Naive B cell (primary cell): ENCODE measurements at regions not wholly inside any gene's neighbourhood (a gene's known extent, or its start where the extent isn't known, plus 50 kb on each side); places are given as distances from the start of the nearest gene placed in this dataset.

Experiments used
- ATAC-seq, 2 donors: fragments of 150-1000 bp; cut with Tn5 transposase; 2 replicates each; pipeline ENCODE4 v1.10.0; 2021; ENCODE audit warnings: low read depth in 2 of 2, mild to moderate bottlenecking in 2 of 2, moderate library complexity in 2 of 2
- DNase-seq: peaks from one replicate; pipeline ENCODE4 v3.0.0; 2022
- H3K27ac Mint-ChIP-seq, 6 donors: one replicate each; pipeline ENCODE4 v1.8.0; 2020 to 2022; ENCODE audit warnings: mild to moderate bottlenecking in 6 of 6, mixed read lengths in 6 of 6, moderate library complexity in 5 of 6, inconsistent platforms in 2 of 6
- H3K27me3 Mint-ChIP-seq, 3 donors: one replicate each; pipeline ENCODE4 v1.8.0; 2021 to 2022; ENCODE audit warnings: mixed read lengths in 3 of 3, mild to moderate bottlenecking in 1 of 3
- H3K36me3 Mint-ChIP-seq, 2 donors: one replicate each; pipeline ENCODE4 v1.8.0; 2020 to 2022; ENCODE audit warnings: mixed read lengths in 2 of 2, inconsistent platforms in 1 of 2, mild to moderate bottlenecking in 1 of 2
- H3K4me1 Mint-ChIP-seq, 3 donors: one replicate each; pipeline ENCODE4 v1.8.0; 2020 to 2022; ENCODE audit warnings: mixed read lengths in 3 of 3, inconsistent platforms in 1 of 3, mild to moderate bottlenecking in 1 of 3, moderate library complexity in 1 of 3
- H3K4me3 Mint-ChIP-seq, 8 donors: one replicate each; pipeline ENCODE4 v1.8.0; 2020 to 2022; ENCODE audit warnings: mild to moderate bottlenecking in 8 of 8, mixed read lengths in 8 of 8, moderate library complexity in 8 of 8, inconsistent platforms in 2 of 8
- H3K9me3 Mint-ChIP-seq, 7 donors: one replicate each; pipeline ENCODE4 v1.8.0; 2020 to 2022; ENCODE audit warnings: mixed read lengths in 7 of 7, mild to moderate bottlenecking in 5 of 7, inconsistent platforms in 2 of 7, moderate library complexity in 1 of 7

DNA sequence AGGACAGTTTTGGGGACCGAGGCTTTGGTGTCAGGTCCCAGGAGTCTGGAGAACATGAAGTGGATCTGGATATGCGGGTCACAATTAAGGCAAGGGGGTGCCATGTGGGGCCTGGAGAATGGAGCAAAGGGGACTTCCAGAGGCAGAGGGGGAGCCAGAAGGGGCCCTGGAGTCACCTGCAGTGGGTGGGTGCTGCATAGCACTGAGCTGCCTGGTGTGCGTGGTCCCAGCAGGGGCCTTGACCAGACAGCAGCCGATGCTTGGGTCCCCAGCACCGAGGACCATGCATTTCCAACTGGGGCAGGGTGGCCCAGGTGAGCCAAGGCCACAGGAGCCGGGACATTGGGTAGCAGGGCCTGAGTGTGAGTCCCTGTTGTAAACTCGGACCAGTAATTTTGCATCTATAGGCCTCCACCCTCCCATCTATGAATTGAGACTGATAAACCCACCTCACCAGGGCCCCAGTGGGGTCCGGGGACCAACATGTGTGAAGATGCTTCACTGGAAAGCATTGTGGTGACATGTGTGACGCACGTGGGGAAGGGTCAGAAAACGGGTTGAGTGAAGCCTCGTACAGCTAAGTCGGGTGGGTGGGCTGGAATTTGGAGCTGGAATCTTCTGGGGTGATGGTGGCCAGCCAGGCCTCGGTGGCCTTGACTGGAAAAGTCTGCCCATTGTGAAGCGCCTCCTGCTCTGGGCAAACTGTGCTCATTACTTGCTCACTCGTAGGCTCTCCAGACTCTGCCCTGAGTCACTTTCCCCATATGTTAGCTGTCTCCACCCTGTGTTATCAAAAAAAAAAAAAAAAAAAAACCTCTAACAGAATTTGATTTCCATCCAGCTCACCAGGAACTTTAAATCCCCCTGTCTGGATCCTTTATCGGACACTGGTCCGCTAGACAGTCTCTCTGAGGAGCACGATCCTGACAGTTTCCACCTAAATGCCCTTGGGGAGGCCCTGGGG, 90.5 kb upstream of the ZNF469 start:
- Mint-ChIP-seq H3K4me1 (no peaks in the 10 kb centered on the region), H3K27ac (no peak overlapping the region), H3K36me3 (peaks cover under 1 to 2% of the 10 kb centered on the region in 2 donors), H3K9me3 (peaks cover 0 to 8% (median 2%) of the 10 kb centered on the region in 7 donors), H3K4me3 (no peak overlapping the region), H3K27me3 (peaks cover 9 to 16% (median 12%) of the 10 kb centered on the region in 3 donors)
- no peak for DNase-seq
- no peak for ATAC-seq

DNA sequence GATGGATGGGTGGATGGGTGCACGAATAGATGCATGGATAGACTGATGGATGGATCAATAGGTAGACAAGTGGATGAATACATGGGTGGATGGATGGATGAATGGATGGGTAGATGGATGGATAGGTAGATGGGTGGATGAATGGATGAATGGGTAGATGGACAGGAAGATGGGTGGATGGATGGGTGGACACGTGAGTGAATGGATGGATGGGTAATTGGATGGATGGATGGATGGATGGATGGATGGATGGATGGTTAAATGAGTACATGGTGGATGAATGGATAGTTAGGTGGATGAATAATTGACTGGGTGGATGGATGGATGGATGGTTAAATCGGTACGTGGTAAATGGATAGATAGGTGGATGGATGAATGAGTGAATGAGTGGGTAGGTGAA, 89.7 kb upstream of the ZNF469 start:
- peak overlapping the region in 1 of 6 donors; percentile 18 for H3K27ac Mint-ChIP-seq
- no peaks in the 10 kb centered on the region for H3K36me3 Mint-ChIP-seq
- peaks cover 9 to 24% (median 19%) of the 10 kb centered on the region in 3 donors for H3K27me3 Mint-ChIP-seq
- ATAC-seq (no peak), DNase-seq (no peak)
- no peaks in the 10 kb centered on the region for H3K4me1 Mint-ChIP-seq
- peaks cover 0 to 8% (median 2%) of the 10 kb centered on the region in 7 donors for H3K9me3 Mint-ChIP-seq
- peak overlapping the region in 2 of 8 donors; percentile 30 to 47 for H3K4me3 Mint-ChIP-seq

DNA sequence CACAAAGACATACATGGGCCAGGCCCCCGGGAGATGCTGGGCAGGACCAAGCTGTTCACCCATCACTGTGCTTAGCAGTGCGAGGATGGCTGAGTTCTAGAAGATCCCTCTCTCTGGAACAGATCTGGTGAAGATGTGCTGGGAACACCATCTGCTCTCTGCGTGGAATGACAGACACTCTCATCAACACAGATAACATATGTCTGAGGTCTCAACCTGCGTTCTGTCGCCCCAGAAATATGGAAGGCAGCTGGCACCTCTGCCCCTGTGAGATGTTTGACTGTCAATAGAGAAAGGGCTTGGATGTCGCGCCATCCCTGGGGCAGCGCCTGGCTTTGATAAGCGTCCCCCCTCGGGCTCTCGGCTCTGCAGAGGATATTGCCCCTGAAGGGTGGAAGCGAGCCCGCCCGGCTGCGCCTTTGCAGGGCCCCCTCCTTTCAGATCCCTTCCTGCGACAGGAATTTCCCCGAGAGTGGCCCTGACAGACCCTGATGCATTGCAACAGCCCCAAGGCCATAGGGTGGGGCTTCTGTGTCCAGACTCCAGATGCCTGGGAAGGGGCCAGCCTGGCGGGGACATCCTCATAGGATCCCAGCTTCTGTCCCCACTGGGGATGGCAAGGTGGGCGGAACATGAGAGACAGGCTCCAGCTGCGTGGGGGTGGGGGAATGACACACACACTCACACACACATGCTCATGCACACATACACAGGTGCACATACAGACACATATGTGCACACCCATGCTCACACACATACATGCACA, 86.9 kb upstream of the ZNF469 start:
- no peak overlapping the region for H3K4me3 Mint-ChIP-seq
- peaks cover 9 to 44% (median 26%) of the 10 kb centered on the region in 3 donors for H3K27me3 Mint-ChIP-seq
- no peaks in the 10 kb centered on the region for H3K36me3 Mint-ChIP-seq
- DNase-seq, result no peak
- no peaks in the 10 kb centered on the region for H3K4me1 Mint-ChIP-seq
- no peak overlapping the region for H3K27ac Mint-ChIP-seq
- peaks cover 0 to 8% (median 2%) of the 10 kb centered on the region in 7 donors for H3K9me3 Mint-ChIP-seq
- no peak for ATAC-seq

DNA sequence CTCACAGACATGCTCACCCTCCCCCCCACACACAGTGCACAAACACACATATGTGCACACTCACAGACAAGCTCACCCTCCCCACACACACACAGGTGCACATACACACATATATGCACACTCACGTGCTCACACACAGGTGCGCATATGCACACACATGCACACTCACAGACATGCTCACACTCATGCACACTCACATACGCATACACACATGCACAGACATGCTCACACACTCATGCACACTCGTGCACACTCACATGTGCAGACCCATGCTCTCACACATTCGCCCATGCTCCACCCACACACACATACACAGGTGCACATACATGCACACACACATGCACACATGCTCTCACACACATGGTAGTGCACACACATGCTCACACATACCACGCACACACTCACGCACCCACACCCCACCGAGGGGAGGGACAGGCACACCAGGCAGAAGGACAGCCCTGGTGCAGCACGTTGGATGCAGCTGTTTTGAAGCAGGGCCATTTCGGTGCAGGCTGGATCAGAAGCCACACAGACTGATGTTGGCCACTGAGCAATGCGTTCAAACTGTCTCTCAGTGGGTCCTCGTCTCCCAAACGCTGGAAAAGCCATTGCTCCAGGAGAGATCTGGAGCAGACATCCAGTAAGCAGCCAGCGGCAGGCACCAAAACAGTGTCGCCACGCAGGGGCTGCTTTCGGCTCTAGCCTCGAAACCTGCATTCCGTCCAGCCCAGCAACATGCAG, 86.2 kb upstream of the ZNF469 start:
- H3K27me3 Mint-ChIP-seq, result peaks cover 9 to 47% (median 29%) of the 10 kb centered on the region in 3 donors
- no peak for ATAC-seq
- no peak overlapping the region for H3K27ac Mint-ChIP-seq
- no peaks in the 10 kb centered on the region for H3K4me1 Mint-ChIP-seq
- no peak for DNase-seq
- no peaks in the 10 kb centered on the region for H3K36me3 Mint-ChIP-seq
- H3K4me3 Mint-ChIP-seq, result no peak overlapping the region
- H3K9me3 Mint-ChIP-seq, result peaks cover 0 to 7% (median 2%) of the 10 kb centered on the region in 7 donors

DNA sequence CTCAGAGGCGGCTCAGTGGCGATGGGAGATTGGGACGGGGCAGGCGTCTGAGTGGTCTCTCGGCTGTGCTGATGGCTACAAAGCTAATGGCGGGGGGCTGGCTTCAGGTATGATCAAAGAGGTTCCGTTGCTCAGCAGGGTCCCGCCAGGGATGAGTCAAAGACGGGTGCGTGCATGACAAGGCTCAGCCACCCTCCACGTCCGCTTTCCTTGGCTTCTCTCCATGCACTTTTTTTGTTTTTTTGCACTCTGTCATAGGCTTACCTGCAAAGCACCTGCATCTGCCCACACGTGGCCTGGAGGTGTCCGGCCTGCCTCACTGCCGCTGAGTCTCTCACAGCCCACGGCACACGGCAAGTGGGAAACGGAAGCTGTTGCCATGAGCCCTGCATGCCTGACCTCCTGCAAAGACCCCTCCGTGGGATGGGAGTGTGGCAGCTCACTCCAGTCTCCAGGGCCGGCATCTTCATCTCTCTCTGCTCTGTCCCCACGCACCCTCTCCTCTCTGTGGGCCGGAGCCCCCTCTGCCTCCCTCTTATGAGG, 85.5 kb upstream of the ZNF469 start:
- DNase-seq (no peak), ATAC-seq (no peak)
- Mint-ChIP-seq H3K27me3 (peaks cover 9 to 47% (median 35%) of the 10 kb centered on the region in 3 donors), H3K27ac (peak overlapping the region in 1 of 6 donors; percentile 9), H3K36me3 (no peaks in the 10 kb centered on the region), H3K4me1 (no peaks in the 10 kb centered on the region), H3K9me3 (peaks cover 0 to 7% (median 1%) of the 10 kb centered on the region in 7 donors), H3K4me3 (peak overlapping the region in 1 of 8 donors; percentile 66)

DNA sequence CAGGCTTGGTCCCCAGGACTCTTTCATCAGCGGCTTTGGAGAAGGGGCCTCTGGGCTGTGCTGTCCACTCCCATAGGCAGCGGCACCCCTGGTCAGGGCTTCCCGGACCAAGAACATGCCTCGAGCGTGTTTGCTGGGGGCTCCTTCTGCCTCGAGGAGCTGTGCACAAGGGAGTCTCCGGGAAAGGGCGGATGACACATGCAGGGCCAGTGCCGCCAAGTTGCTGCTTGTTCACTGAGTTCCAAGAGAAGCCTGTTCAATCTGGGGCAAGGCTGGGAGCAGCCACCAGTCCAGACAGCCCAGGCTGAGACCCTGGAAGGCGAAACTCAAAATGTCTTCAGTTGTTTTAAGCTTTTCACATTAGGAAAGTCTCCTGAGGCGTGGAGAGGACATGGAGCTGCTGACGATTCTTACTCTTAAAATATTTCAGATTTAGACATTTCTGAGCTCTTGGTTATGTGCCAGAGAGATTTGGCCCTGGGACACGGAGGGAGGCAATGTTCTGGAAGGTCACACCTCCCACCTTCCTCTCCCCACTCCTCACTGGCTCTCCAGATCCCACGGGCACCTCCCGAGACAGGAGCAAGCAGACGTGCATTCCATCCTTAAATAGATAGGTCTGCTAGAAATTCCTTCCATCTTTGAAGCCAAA, 84.5 kb upstream of the ZNF469 start:
- Mint-ChIP-seq H3K4me3 (no peak overlapping the region), H3K27me3 (peaks cover 3 to 41% (median 29%) of the 10 kb centered on the region in 3 donors), H3K36me3 (no peaks in the 10 kb centered on the region), H3K9me3 (peaks cover 0 to 6% (median 1%) of the 10 kb centered on the region in 7 donors), H3K27ac (no peak overlapping the region), H3K4me1 (no peaks in the 10 kb centered on the region)
- ATAC-seq (no peak), DNase-seq (no peak)

DNA sequence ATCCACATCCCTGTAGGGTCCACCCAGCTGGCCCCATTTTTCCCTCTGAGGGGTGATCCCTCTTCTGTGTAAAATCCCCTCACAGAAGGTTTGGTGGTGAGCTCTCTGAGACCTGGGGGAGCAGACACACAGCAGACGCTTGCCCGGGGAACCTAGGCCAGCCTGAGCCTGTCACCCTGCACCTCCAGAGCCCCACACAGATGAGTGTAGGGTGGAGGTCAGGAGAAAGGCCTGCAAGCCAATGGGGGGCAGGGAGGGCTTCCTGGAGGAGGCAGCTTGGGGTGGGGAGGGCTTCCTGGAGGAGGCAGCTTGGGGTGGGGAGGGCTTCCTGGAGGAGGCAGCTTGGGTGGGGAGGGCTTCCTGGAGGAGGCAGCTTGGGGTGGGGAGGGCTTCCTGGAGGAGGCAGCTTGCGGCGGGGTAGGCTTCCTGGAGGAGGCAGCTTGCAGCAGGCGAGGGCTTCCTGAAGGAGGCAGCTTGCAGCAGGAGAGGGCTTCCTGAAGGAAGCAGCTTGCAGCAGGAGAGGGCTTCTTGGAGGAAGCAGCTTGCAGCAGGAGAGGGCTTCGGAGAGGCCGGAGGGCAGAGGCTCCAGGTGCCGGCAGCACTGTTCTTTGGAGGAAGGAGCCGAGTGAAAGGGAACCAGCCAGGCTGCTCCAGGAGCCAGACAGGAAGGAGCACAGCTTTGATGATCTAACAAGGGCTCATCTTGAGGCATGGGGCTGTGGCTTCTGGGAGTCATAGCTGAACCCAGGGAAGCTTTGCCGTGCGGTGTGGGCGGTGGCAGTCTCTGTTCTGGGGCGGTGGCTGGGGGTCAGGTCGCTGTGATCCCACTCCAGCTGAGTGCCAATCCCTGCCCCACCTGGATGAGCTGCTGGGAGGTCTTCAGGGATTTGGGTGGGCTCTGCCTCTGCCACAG, 83.7 kb upstream of the ZNF469 start:
- DNase-seq (no peak), ATAC-seq (no peak)
- Mint-ChIP-seq H3K27me3 (peaks cover 0 to 38% (median 32%) of the 10 kb centered on the region in 3 donors), H3K9me3 (peaks cover 0 to 5% (median 2%) of the 10 kb centered on the region in 7 donors), H3K4me3 (no peak overlapping the region), H3K36me3 (no peaks in the 10 kb centered on the region), H3K27ac (peak overlapping the region in 1 of 6 donors; percentile 3), H3K4me1 (no peaks in the 10 kb centered on the region)

DNA sequence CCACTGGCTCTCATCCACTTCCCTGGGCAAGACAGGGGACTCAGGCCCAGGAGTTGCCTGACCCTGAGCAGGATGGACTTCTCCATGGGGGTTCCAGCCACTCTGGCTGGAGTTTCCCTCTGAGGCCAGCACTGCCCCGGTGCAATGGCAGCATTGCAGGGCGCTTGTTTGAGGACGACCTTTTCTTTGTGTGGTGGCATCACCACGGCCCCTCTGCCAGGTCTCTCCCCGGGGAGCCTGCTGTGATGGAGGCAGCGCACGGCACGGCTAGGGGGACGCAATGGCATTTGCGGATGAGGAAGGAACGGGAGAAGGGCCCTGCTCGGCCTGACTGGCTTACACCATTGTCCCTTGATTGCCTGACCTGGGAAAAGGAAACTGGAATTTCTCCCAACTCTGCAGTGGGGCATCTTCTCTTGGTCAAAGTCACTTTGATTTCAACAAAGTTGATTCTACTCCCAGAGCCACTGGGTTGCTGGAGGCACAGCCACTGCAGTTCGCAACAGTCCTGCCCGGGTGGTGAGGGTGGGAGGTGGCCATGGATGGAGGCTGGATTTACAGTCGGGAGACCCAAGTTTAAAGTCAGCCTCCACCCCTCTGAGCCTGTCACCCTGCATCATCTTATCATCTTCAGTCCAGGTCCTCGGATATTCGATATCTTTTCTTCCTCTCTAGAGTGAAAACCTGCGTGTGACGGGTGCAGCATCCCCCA, 82.9 kb upstream of the ZNF469 start:
- ATAC-seq, result no peak
- Mint-ChIP-seq H3K27me3 (peaks cover 0 to 38% (median 32%) of the 10 kb centered on the region in 3 donors), H3K4me1 (no peaks in the 10 kb centered on the region), H3K4me3 (no peak overlapping the region), H3K9me3 (peaks cover 0 to 5% (median 2%) of the 10 kb centered on the region in 7 donors), H3K27ac (no peak overlapping the region), H3K36me3 (no peaks in the 10 kb centered on the region)
- no peak for DNase-seq

DNA sequence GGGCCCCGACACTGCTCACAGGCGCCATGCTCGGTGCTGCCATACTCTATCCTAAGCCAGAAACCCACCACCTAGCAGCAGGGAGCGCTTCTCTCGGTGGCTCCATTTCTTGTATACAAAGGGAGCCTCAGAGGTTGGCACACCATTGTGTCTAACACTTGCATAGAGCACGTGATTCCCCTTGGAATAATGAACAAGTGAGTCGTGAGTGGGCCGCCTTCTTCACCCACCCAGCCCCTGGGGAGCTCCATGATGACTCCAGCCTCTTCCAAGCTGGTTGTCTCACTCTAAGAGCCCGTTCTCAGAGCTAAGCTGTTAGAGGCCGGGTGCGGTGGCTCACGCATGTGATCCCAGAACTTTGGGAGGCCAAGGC, 82.3 kb upstream of the ZNF469 start:
- Mint-ChIP-seq H3K27ac (no peak overlapping the region), H3K36me3 (no peaks in the 10 kb centered on the region), H3K9me3 (peaks cover 0 to 6% (median 3%) of the 10 kb centered on the region in 7 donors), H3K4me3 (no peak overlapping the region), H3K4me1 (peaks cover 0 to under 1% (median 0%) of the 10 kb centered on the region in 3 donors), H3K27me3 (peaks cover under 1 to 38% (median 32%) of the 10 kb centered on the region in 3 donors)
- no peak for ATAC-seq
- no peak for DNase-seq

DNA sequence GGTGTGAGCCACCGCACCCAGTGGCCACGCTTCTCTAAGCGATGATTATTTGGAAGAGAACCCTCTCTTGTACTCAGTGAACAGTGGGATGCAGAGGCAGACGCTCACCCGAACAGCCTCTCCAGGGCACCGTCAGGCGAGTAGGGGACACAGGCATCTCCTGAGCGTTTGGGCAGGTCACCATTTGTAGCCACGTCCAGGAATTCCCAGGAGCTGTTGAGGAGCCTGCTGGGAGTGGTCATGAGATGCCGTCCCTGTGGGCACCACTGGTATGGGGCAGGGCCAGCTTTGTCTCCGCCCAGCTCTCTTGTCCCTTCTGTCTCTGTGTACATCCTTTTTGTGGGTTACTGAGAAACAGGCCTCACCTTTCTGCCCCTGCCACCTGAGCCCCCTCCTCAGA, 81.3 kb upstream of the ZNF469 start:
- DNase-seq (no peak), ATAC-seq (no peak)
- H3K27ac Mint-ChIP-seq, result no peak overlapping the region
- no peaks in the 10 kb centered on the region for H3K36me3 Mint-ChIP-seq
- peaks cover 4 to 38% (median 32%) of the 10 kb centered on the region in 3 donors for H3K27me3 Mint-ChIP-seq
- H3K4me1 Mint-ChIP-seq, result peaks cover 0 to 3% (median 0%) of the 10 kb centered on the region in 3 donors
- no peak overlapping the region for H3K4me3 Mint-ChIP-seq
- peaks cover 0 to 11% (median 3%) of the 10 kb centered on the region in 7 donors for H3K9me3 Mint-ChIP-seq

DNA sequence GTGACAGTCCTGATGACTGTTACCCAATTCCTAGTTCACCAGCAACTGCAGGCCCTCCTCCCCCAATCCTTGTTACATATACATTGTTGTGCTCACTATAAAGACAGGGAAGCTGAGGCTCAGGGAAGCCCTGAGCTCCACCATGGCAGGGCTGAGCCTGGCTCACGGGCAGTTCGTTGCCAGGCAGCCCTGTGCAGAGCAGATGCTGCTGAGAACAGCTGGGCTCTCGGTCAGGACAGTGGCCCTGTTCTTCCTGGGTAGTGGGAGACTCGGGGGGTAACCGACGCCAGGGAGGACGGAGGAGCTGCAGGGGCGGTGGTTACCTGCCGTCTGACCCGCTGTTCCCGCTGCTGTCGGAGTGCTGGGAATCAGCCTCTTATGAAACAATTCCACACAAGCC, 80.9 kb upstream of the ZNF469 start:
- no peak overlapping the region for H3K4me3 Mint-ChIP-seq
- ATAC-seq (no peak), DNase-seq (no peak)
- peaks cover 4 to 41% (median 33%) of the 10 kb centered on the region in 3 donors for H3K27me3 Mint-ChIP-seq
- no peaks in the 10 kb centered on the region for H3K36me3 Mint-ChIP-seq
- H3K9me3 Mint-ChIP-seq, result peaks cover 0 to 11% (median 3%) of the 10 kb centered on the region in 7 donors
- H3K27ac Mint-ChIP-seq, result peak overlapping the region in 1 of 6 donors; percentile 42
- peaks cover 0 to 3% (median 0%) of the 10 kb centered on the region in 3 donors for H3K4me1 Mint-ChIP-seq
